Cardiac muscle cell (in vitro differentiated cells and primary cell): ENCODE measurements at regions not wholly inside any gene's neighbourhood (a gene's known extent, or its start where the extent isn't known, plus 50 kb on each side); places are given as distances from the start of the nearest gene placed in this dataset.

Experiments
- DNase-seq, 2 donors: peaks; one replicate each; pipeline versions ENCODE4 v3.0.0 to v3.0.0-alpha.2; 2010 to 2017; ENCODE audit warnings: low read depth in 1 of 2, low spot score in 1 of 2
- H3K27ac ChIP-seq: fragments of 200-600 bp; sonication (generic); 2 replicates; pipeline ENCODE4 v1.5.1; 2016
- H3K27me3 ChIP-seq: fragments of 200-600 bp; sonication (generic); 2 replicates; pipeline ENCODE4 v1.6.0; 2016; ENCODE audit warnings: control low read depth
- H3K36me3 ChIP-seq: fragments of 200-600 bp; sonication (generic); 2 replicates; pipeline ENCODE4 v1.5.1; 2016; ENCODE audit warnings: control low read depth
- H3K4me1 ChIP-seq: fragments of 200-600 bp; sonication (generic); 2 replicates; pipeline ENCODE4 v1.8.1; 2017; ENCODE audit warnings: low read depth, mild to moderate bottlenecking, mixed run types
- H3K4me3 ChIP-seq: fragments of 200-600 bp; sonication (generic); 2 replicates; pipeline ENCODE4 v1.5.1; 2016; ENCODE audit warnings: mild to moderate bottlenecking
- H3K9me3 ChIP-seq: fragments of 200-600 bp; sonication (generic); 2 replicates; pipeline ENCODE4 v1.5.1; 2017; ENCODE audit warnings: low read depth, mild to moderate bottlenecking, control low read depth
- CTCF ChIP-seq: IDR thresholded peaks from 2 replicates; pipeline ENCODE4 v1.5.1; 2012; ENCODE audit warnings: low read depth, mild to moderate bottlenecking, low read length

GRCh38 chr5:40167283-40167682, 512.4 kb upstream of the PTGER4 start:
- TF ChIP-seq CTCF = no peak

GRCh38 chr5:40166802-40167201, 512.9 kb upstream of the PTGER4 start:
- Histone ChIP-seq H3K27ac (no peak overlapping the region), H3K9me3 (no peaks in the 10 kb centered on the region), H3K27me3 (no peaks in the 10 kb centered on the region), H3K4me1 (no peaks in the 10 kb centered on the region), H3K36me3 (no peaks in the 10 kb centered on the region), H3K4me3 (no peak overlapping the region)
- no peak for TF ChIP-seq CTCF
- DNase-seq = no peak

More at GRCh38 chr5:40167283-40167682, 512.4 kb upstream of the PTGER4 start:
- Histone ChIP-seq H3K9me3 (no peaks in the 10 kb centered on the region), H3K27me3 (no peaks in the 10 kb centered on the region), H3K4me3 (no peak overlapping the region), H3K36me3 (no peaks in the 10 kb centered on the region), H3K4me1 (no peaks in the 10 kb centered on the region), H3K27ac (no peak overlapping the region)
- DNase-seq = no peak

- Histone ChIP-seq H3K4me3 (no peak overlapping the region), H3K36me3 (no peaks in the 10 kb centered on the region), H3K9me3 (no peaks in the 10 kb centered on the region), H3K27ac (no peak overlapping the region), H3K4me1 (no peaks in the 10 kb centered on the region), H3K27me3 (no peaks in the 10 kb centered on the region)
- TF ChIP-seq CTCF = no peak
- peak in 1 of 2 donors; percentile 3 for DNase-seq
Measured at GRCh38 chr5:40165789-40166728, 513.7 kb upstream of the PTGER4 start.

- no peak for TF ChIP-seq CTCF
- Histone ChIP-seq H3K27me3 (no peaks in the 10 kb centered on the region), H3K27ac (no peak overlapping the region), H3K36me3 (no peaks in the 10 kb centered on the region), H3K4me3 (no peak overlapping the region), H3K9me3 (no peaks in the 10 kb centered on the region), H3K4me1 (no peaks in the 10 kb centered on the region)
- DNase-seq = no peak
Measured at GRCh38 chr5:40165106-40165788, 514.5 kb upstream of the PTGER4 start.

GRCh38 chr5:40160435-40160834, 519.3 kb upstream of the PTGER4 start:
- Histone ChIP-seq H3K27me3 (no peaks in the 10 kb centered on the region), H3K9me3 (no peaks in the 10 kb centered on the region), H3K27ac (no peak overlapping the region), H3K4me1 (no peaks in the 10 kb centered on the region), H3K4me3 (no peak overlapping the region), H3K36me3 (no peaks in the 10 kb centered on the region)
- no peak for TF ChIP-seq CTCF
- DNase-seq = no peak
